ENCODE measurements at regions not wholly inside any gene's neighbourhood (a gene's known extent, or its start where the extent isn't known, plus 50 kb on each side); places are given as distances from the start of the nearest gene placed in this dataset.
A peak's percentile ranks its signal among the peaks of the same experiment; 100 is the strongest.

GRCh38 chr14:29191092-29191491, 424.5 kb downstream of the FOXG1 start:
- Histone ChIP-seq H3K36me3 (ENCODE audit: insufficient read depth, low read length) (no peaks in the 10 kb centered on the region), H3K4me1 (ENCODE audit: control insufficient read depth, insufficient read depth, low read length, unreplicated experiment) (no peaks in the 10 kb centered on the region), H3K4me3 (ENCODE audit: low read depth, low read length) (no peak overlapping the region), H2AFZ (ENCODE audit: low read length, unreplicated experiment) (no peak overlapping the region), H3K27me3 (ENCODE audit: insufficient read depth, low read length) (no peaks in the 10 kb centered on the region), H3K27ac (ENCODE audit: low read depth, low read length) (no peak overlapping the region), H3K79me2 (ENCODE audit: control insufficient read depth, insufficient read depth, low read length, unreplicated experiment) (no peaks in the 10 kb centered on the region)

GRCh38 chr14:29197557-29197956, 431.0 kb downstream of the FOXG1 start:
- H3K36me3 ChIP-seq (ENCODE audit: insufficient read depth, low read length): no peaks in the 10 kb centered on the region
- no peak overlapping the region for H3K27ac ChIP-seq (ENCODE audit: low read depth, low read length)
- H3K79me2 ChIP-seq (ENCODE audit: control insufficient read depth, insufficient read depth, low read length, unreplicated experiment): no peaks in the 10 kb centered on the region
- no peaks in the 10 kb centered on the region for H3K4me1 ChIP-seq (ENCODE audit: control insufficient read depth, insufficient read depth, low read length, unreplicated experiment)
- no peak overlapping the region for H3K4me3 ChIP-seq (ENCODE audit: low read depth, low read length)
- no peak overlapping the region for H2AFZ ChIP-seq (ENCODE audit: low read length, unreplicated experiment)
- H3K27me3 ChIP-seq (ENCODE audit: insufficient read depth, low read length): no peaks in the 10 kb centered on the region

GRCh38 chr14:29205658-29206057, 439.1 kb downstream of the FOXG1 start:
- H3K36me3 ChIP-seq (ENCODE audit: insufficient read depth, low read length): no peaks in the 10 kb centered on the region
- H3K4me1 ChIP-seq (ENCODE audit: control insufficient read depth, insufficient read depth, low read length, unreplicated experiment): no peaks in the 10 kb centered on the region
- no peak overlapping the region for H3K4me3 ChIP-seq (ENCODE audit: low read depth, low read length)
- no peaks in the 10 kb centered on the region for H3K27me3 ChIP-seq (ENCODE audit: insufficient read depth, low read length)
- H2AFZ ChIP-seq (ENCODE audit: low read length, unreplicated experiment): no peak overlapping the region
- H3K27ac ChIP-seq (ENCODE audit: low read depth, low read length): no peak overlapping the region
- H3K79me2 ChIP-seq (ENCODE audit: control insufficient read depth, insufficient read depth, low read length, unreplicated experiment): no peaks in the 10 kb centered on the region

DNA sequence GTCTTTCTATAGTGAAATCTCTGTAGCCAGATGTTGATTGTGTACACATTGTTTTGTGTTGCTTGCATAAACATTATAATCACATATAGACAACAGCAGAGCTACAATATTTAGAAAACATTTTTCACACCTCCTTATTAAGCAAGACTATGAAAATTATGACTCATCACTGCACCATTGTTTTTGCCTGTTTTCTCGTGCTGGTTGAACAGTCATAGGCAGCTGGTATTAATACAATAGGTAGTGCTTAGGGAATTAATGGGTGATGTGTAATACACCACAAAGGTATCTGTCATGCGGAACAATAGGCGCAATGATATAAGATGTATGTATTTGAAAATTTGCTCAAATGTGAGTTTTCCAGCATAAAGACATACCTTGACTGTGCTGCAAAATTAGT, 449.3 kb downstream of the FOXG1 start:
- Histone ChIP-seq H3K4me3 (ENCODE audit: low read depth, low read length) (no peak overlapping the region), H2AFZ (ENCODE audit: low read length, unreplicated experiment) (no peak overlapping the region), H3K27ac (ENCODE audit: low read depth, low read length) (no peak overlapping the region), H3K36me3 (ENCODE audit: insufficient read depth, low read length) (no peaks in the 10 kb centered on the region), H3K4me1 (ENCODE audit: control insufficient read depth, insufficient read depth, low read length, unreplicated experiment) (peaks cover 19% of the 10 kb centered on the region), H3K79me2 (ENCODE audit: control insufficient read depth, insufficient read depth, low read length, unreplicated experiment) (no peaks in the 10 kb centered on the region), H3K27me3 (ENCODE audit: insufficient read depth, low read length) (no peaks in the 10 kb centered on the region)

GRCh38 chr14:29216268-29217232, 450.0 kb downstream of the FOXG1 start:
- H3K4me3 ChIP-seq (ENCODE audit: low read depth, low read length): no peak overlapping the region
- peaks cover 19% of the 10 kb centered on the region for H3K4me1 ChIP-seq (ENCODE audit: control insufficient read depth, insufficient read depth, low read length, unreplicated experiment)

GRCh38 chr14:29217813-29218450, 451.3 kb downstream of the FOXG1 start:
- Histone ChIP-seq H2AFZ (ENCODE audit: low read length, unreplicated experiment) (peak overlapping the region; percentile 14), H3K36me3 (ENCODE audit: insufficient read depth, low read length) (no peaks in the 10 kb centered on the region), H3K27ac (ENCODE audit: low read depth, low read length) (no peak overlapping the region)

More at GRCh38 chr14:29216268-29217232, 450.0 kb downstream of the FOXG1 start:
- H3K36me3 ChIP-seq (ENCODE audit: insufficient read depth, low read length): no peaks in the 10 kb centered on the region
- H3K27ac ChIP-seq (ENCODE audit: low read depth, low read length): no peak overlapping the region
- H3K27me3 ChIP-seq (ENCODE audit: insufficient read depth, low read length): no peaks in the 10 kb centered on the region
- no peaks in the 10 kb centered on the region for H3K79me2 ChIP-seq (ENCODE audit: control insufficient read depth, insufficient read depth, low read length, unreplicated experiment)
- no peak overlapping the region for H2AFZ ChIP-seq (ENCODE audit: low read length, unreplicated experiment)

GRCh38 chr14:29220072-29220471, 453.5 kb downstream of the FOXG1 start:
- Histone ChIP-seq H3K27me3 (ENCODE audit: insufficient read depth, low read length) (no peaks in the 10 kb centered on the region), H2AFZ (ENCODE audit: low read length, unreplicated experiment) (no peak overlapping the region), H3K36me3 (ENCODE audit: insufficient read depth, low read length) (no peaks in the 10 kb centered on the region), H3K4me1 (ENCODE audit: control insufficient read depth, insufficient read depth, low read length, unreplicated experiment) (peaks cover 30% of the 10 kb centered on the region), H3K4me3 (ENCODE audit: low read depth, low read length) (no peak overlapping the region), H3K27ac (ENCODE audit: low read depth, low read length) (no peak overlapping the region), H3K79me2 (ENCODE audit: control insufficient read depth, insufficient read depth, low read length, unreplicated experiment) (no peaks in the 10 kb centered on the region)

More at GRCh38 chr14:29217813-29218450, 451.3 kb downstream of the FOXG1 start:
- H3K4me3 ChIP-seq (ENCODE audit: low read depth, low read length): no peak overlapping the region
- no peaks in the 10 kb centered on the region for H3K79me2 ChIP-seq (ENCODE audit: control insufficient read depth, insufficient read depth, low read length, unreplicated experiment)
- H3K4me1 ChIP-seq (ENCODE audit: control insufficient read depth, insufficient read depth, low read length, unreplicated experiment): peaks cover 27% of the 10 kb centered on the region
- no peaks in the 10 kb centered on the region for H3K27me3 ChIP-seq (ENCODE audit: insufficient read depth, low read length)

DNA sequence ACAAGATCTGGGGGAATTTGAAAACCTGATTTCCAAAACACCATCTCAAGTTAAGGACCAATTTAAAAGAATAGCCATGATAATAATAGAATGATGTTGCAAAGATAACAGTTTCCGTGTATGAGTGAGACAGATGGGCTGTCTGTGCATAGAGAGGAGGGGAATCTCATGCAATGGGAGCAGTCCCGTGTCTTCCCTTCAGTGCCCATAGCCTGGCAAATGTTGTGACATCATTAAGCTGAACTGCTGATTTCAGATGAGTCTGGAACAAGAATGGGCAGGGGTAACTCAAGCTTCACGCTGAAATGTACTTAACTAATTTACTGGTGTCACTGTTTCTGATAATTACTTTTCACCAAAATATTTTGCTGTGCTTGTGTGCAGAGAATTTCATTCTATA, 454.0 kb downstream of the FOXG1 start:
- H2AFZ ChIP-seq (ENCODE audit: low read length, unreplicated experiment): no peak overlapping the region
- peaks cover 30% of the 10 kb centered on the region for H3K4me1 ChIP-seq (ENCODE audit: control insufficient read depth, insufficient read depth, low read length, unreplicated experiment)
- H3K4me3 ChIP-seq (ENCODE audit: low read depth, low read length): no peak overlapping the region
- H3K36me3 ChIP-seq (ENCODE audit: insufficient read depth, low read length): no peaks in the 10 kb centered on the region
- H3K79me2 ChIP-seq (ENCODE audit: control insufficient read depth, insufficient read depth, low read length, unreplicated experiment): no peaks in the 10 kb centered on the region
- no peak overlapping the region for H3K27ac ChIP-seq (ENCODE audit: low read depth, low read length)
- no peaks in the 10 kb centered on the region for H3K27me3 ChIP-seq (ENCODE audit: insufficient read depth, low read length)

DNA sequence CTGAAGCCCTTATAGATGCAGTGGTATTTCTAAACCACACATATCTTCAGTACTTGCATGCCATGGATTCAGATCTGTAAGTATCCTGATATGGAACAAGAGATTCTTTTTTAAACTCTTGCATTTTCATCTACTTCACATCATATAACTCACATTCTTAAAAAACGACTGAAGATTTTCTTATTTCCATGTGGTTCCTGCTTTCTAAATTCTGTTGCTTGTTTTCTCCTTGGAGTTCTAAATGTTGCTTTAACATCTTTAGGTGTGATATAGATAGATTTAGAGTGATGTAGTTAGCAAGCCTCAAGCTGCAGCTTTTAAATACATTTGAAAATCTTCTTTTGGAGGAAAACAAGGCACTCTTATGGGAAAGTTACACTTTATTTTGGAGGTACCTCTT, 455.4 kb downstream of the FOXG1 start:
- Histone ChIP-seq H3K4me3 (ENCODE audit: low read depth, low read length) (no peak overlapping the region), H3K36me3 (ENCODE audit: insufficient read depth, low read length) (no peaks in the 10 kb centered on the region), H3K27ac (ENCODE audit: low read depth, low read length) (no peak overlapping the region), H2AFZ (ENCODE audit: low read length, unreplicated experiment) (peak overlapping the region; percentile 19), H3K4me1 (ENCODE audit: control insufficient read depth, insufficient read depth, low read length, unreplicated experiment) (peaks cover 23% of the 10 kb centered on the region), H3K79me2 (ENCODE audit: control insufficient read depth, insufficient read depth, low read length, unreplicated experiment) (no peaks in the 10 kb centered on the region), H3K27me3 (ENCODE audit: insufficient read depth, low read length) (no peaks in the 10 kb centered on the region)

GRCh38 chr14:29222671-29223268, 456.2 kb downstream of the FOXG1 start:
- H2AFZ ChIP-seq (ENCODE audit: low read length, unreplicated experiment): peak overlapping the region; percentile 87
- no peaks in the 10 kb centered on the region for H3K79me2 ChIP-seq (ENCODE audit: control insufficient read depth, insufficient read depth, low read length, unreplicated experiment)
- H3K27me3 ChIP-seq (ENCODE audit: insufficient read depth, low read length): no peaks in the 10 kb centered on the region
- H3K4me1 ChIP-seq (ENCODE audit: control insufficient read depth, insufficient read depth, low read length, unreplicated experiment): peaks cover 19% of the 10 kb centered on the region
- no peaks in the 10 kb centered on the region for H3K36me3 ChIP-seq (ENCODE audit: insufficient read depth, low read length)
- H3K4me3 ChIP-seq (ENCODE audit: low read depth, low read length): peak overlapping the region; percentile 50; the same call in 1 of the 2 replicates
- no peak overlapping the region for H3K27ac ChIP-seq (ENCODE audit: low read depth, low read length)

Data from ACC112 (cell line).